Mesodermal cell (in vitro differentiated cells): ENCODE measurements at regions not wholly inside any gene's neighbourhood (a gene's known extent, or its start where the extent isn't known, plus 50 kb on each side); places are given as distances from the start of the nearest gene placed in this dataset.

Experiments used
- H3K27ac ChIP-seq: 2 replicates; pipeline ENCODE4 v1.7.0; 2013; ENCODE audit warnings: mild to moderate bottlenecking, low read depth, low read length, moderate library complexity; ENCODE audit not compliant: severe bottlenecking
- H3K36me3 ChIP-seq: 2 replicates; pipeline ENCODE4 v1.7.1; 2013; ENCODE audit warnings: mild to moderate bottlenecking, low read length, moderate library complexity; ENCODE audit not compliant: control insufficient read depth, insufficient read depth
- H3K4me1 ChIP-seq: one replicate; pipeline ENCODE4 v1.7.1; 2013; ENCODE audit warnings: mild to moderate bottlenecking, low read length; ENCODE audit not compliant: insufficient read depth, control insufficient read depth, poor library complexity, severe bottlenecking
- H3K4me3 ChIP-seq: 2 replicates; pipeline ENCODE4 v1.7.0; 2013; ENCODE audit warnings: low read length, control low read depth, mild to moderate bottlenecking; ENCODE audit not compliant: insufficient read depth, poor library complexity, severe bottlenecking; ENCODE audit errors: extremely low read depth
- H3K9me3 ChIP-seq: 2 replicates; pipeline ENCODE4 v1.7.1; 2013; ENCODE audit warnings: mild to moderate bottlenecking, low read length, moderate library complexity; ENCODE audit not compliant: control insufficient read depth
- WGBS, 2 experiments: methylation state at CpG; one replicate each; pipeline ENCODE4 v1.1.5; 2013; ENCODE audit warnings: missing lambda C conversion rate in 2 of 2; ENCODE audit not compliant: insufficient coverage in 2 of 2; 5-methylcytosine and 5-hydroxymethylcytosine counted together

GRCh38 chr12:125249066-125249824, 184.0 kb downstream of the AACS start:
- Histone ChIP-seq H3K4me1 (peaks cover 7% of the 10 kb centered on the region), H3K9me3 (no peaks in the 10 kb centered on the region), H3K36me3 (no peaks in the 10 kb centered on the region), H3K4me3 (no peak overlapping the region), H3K27ac (no peak overlapping the region)
- 86 to 96% methylated on average over 8 to 10 of the region's 13 CpGs for WGBS, 2 experiments

- H3K9me3 ChIP-seq, result no peaks in the 10 kb centered on the region
- H3K4me1 ChIP-seq, result peaks cover 7% of the 10 kb centered on the region
- WGBS, 2 experiments, result 90 to 99% methylated on average over 7 of the region's 7 CpGs
- no peak overlapping the region for H3K4me3 ChIP-seq
- no peaks in the 10 kb centered on the region for H3K36me3 ChIP-seq
- H3K27ac ChIP-seq, result no peak overlapping the region
Measured at GRCh38 chr12:125249932-125250331, 184.7 kb downstream of the AACS start.

GRCh38 chr12:125254236-125254635, 189.0 kb downstream of the AACS start:
- H3K36me3 ChIP-seq, result no peaks in the 10 kb centered on the region
- H3K9me3 ChIP-seq, result no peaks in the 10 kb centered on the region
- 88 to 100% methylated on average over 2 of the region's 4 CpGs for WGBS, 2 experiments
- no peaks in the 10 kb centered on the region for H3K4me1 ChIP-seq
- no peak overlapping the region for H3K4me3 ChIP-seq
- no peak overlapping the region for H3K27ac ChIP-seq

GRCh38 chr12:125254856-125255255, 189.6 kb downstream of the AACS start:
- Histone ChIP-seq H3K4me1 (no peaks in the 10 kb centered on the region), H3K9me3 (no peaks in the 10 kb centered on the region), H3K27ac (no peak overlapping the region), H3K4me3 (no peak overlapping the region), H3K36me3 (no peaks in the 10 kb centered on the region)
- 73 to 96% methylated on average over 2 to 4 of the region's 11 CpGs for WGBS, 2 experiments

- Histone ChIP-seq H3K4me1 (no peaks in the 10 kb centered on the region), H3K9me3 (no peaks in the 10 kb centered on the region), H3K27ac (no peak overlapping the region), H3K4me3 (no peak overlapping the region), H3K36me3 (no peaks in the 10 kb centered on the region)
- WGBS, 2 experiments, result 92 to 93% methylated on average over 7 of the region's 12 CpGs
Measured at GRCh38 chr12:125255935-125256633, 190.8 kb downstream of the AACS start.

GRCh38 chr12:125256634-125256936, 191.3 kb downstream of the AACS start:
- no peak overlapping the region for H3K27ac ChIP-seq
- H3K4me1 ChIP-seq, result no peaks in the 10 kb centered on the region
- no peaks in the 10 kb centered on the region for H3K36me3 ChIP-seq
- H3K9me3 ChIP-seq, result no peaks in the 10 kb centered on the region
- H3K4me3 ChIP-seq, result no peak overlapping the region
- 87 to 100% methylated on average over 1 to 3 of the region's 3 CpGs for WGBS, 2 experiments

- no peaks in the 10 kb centered on the region for H3K4me1 ChIP-seq
- no peaks in the 10 kb centered on the region for H3K9me3 ChIP-seq
- H3K4me3 ChIP-seq, result no peak overlapping the region
- no peaks in the 10 kb centered on the region for H3K36me3 ChIP-seq
- H3K27ac ChIP-seq, result no peak overlapping the region
- WGBS, 2 experiments, result 92 to 95% methylated on average over 12 to 14 of the region's 15 CpGs
Measured at GRCh38 chr12:125259178-125259867, 194.1 kb downstream of the AACS start.

GRCh38 chr12:125262851-125263250, 197.6 kb downstream of the AACS start:
- Histone ChIP-seq H3K4me1 (no peaks in the 10 kb centered on the region), H3K4me3 (no peak overlapping the region), H3K9me3 (no peaks in the 10 kb centered on the region), H3K27ac (no peak overlapping the region), H3K36me3 (no peaks in the 10 kb centered on the region)
- whole genome bisulfite sequencing, 2 experiments, result 45% methylated on average over 2 of the region's 4 CpGs; no CpG with 5 or more reads in 1 of the 2 experiments

- H3K27ac ChIP-seq, result no peak overlapping the region
- no peaks in the 10 kb centered on the region for H3K4me1 ChIP-seq
- H3K9me3 ChIP-seq, result no peaks in the 10 kb centered on the region
- no peak overlapping the region for H3K4me3 ChIP-seq
- WGBS, 2 experiments, result 94 to 97% methylated on average over 5 to 8 of the region's 8 CpGs
- H3K36me3 ChIP-seq, result no peaks in the 10 kb centered on the region
Measured at GRCh38 chr12:125263385-125263784, 198.2 kb downstream of the AACS start.

- no peaks in the 10 kb centered on the region for H3K36me3 ChIP-seq
- H3K9me3 ChIP-seq, result no peaks in the 10 kb centered on the region
- no peaks in the 10 kb centered on the region for H3K4me1 ChIP-seq
- no peak overlapping the region for H3K4me3 ChIP-seq
- WGBS, 2 experiments, result 80 to 86% methylated on average over 4 of the region's 5 CpGs
- no peak overlapping the region for H3K27ac ChIP-seq
Measured at GRCh38 chr12:125267114-125267513, 201.9 kb downstream of the AACS start.

- 91 to 94% methylated on average over 4 of the region's 5 CpGs for WGBS, 2 experiments
- Histone ChIP-seq H3K4me3 (no peak overlapping the region), H3K9me3 (no peaks in the 10 kb centered on the region), H3K36me3 (no peaks in the 10 kb centered on the region), H3K27ac (no peak overlapping the region), H3K4me1 (no peaks in the 10 kb centered on the region)
Measured at GRCh38 chr12:125269276-125269675, 204.0 kb downstream of the AACS start.
